Neural cell (in vitro differentiated cells): ENCODE measurements at regions not wholly inside any gene's neighbourhood (a gene's known extent, or its start where the extent isn't known, plus 50 kb on each side); places are given as distances from the start of the nearest gene placed in this dataset.

ENCODE experiments used
- H2AFZ ChIP-seq: fragments of 200-600, 300-800 bp; sonication (generic), shearing (Covaris generic); 2 replicates; pipeline ENCODE4 v1.6.0; 2014; ENCODE audit warnings: low read depth, mild to moderate bottlenecking, antibody characterized with exemption, low read length, moderate library complexity
- H3F3A ChIP-seq: fragments of 200-600 bp; shearing (Covaris generic); 2 replicates; pipeline ENCODE4 v1.6.1; 2016; ENCODE audit warnings: mild to moderate bottlenecking, moderate library complexity, mixed read lengths, antibody characterized with exemption, low read length; ENCODE audit not compliant: insufficient read depth, poor library complexity, severe bottlenecking
- H3K27ac ChIP-seq: fragments of 200-600, 300-800 bp; sonication (generic), shearing (Covaris generic); 2 replicates; pipeline ENCODE4 v1.5.1; 2014; ENCODE audit warnings: mild to moderate bottlenecking, low read length, moderate library complexity
- H3K27me3 ChIP-seq: fragments of 300-800, 200-600 bp; sonication (generic), shearing (Covaris generic); 2 replicates; pipeline ENCODE4 v1.6.0; 2014; ENCODE audit warnings: mild to moderate bottlenecking, low read depth, low read length, moderate library complexity; ENCODE audit not compliant: insufficient read depth
- H3K36me3 ChIP-seq: fragments of 300-800, 200-600 bp; sonication (generic), shearing (Covaris generic); 2 replicates; pipeline ENCODE4 v1.5.1; 2014; ENCODE audit warnings: mild to moderate bottlenecking, antibody characterized with exemption, low read length, moderate library complexity; ENCODE audit not compliant: insufficient read depth
- H3K4me2 ChIP-seq: fragments of 300-800, 200-600 bp; sonication (generic), shearing (Covaris generic); 2 replicates; pipeline ENCODE4 v1.6.0; 2014; ENCODE audit warnings: mild to moderate bottlenecking, low read length
- H3K4me3 ChIP-seq: fragments of 300-800, 200-600 bp; sonication (generic), shearing (Covaris generic); 2 replicates; pipeline ENCODE4 v1.5.1; 2014; ENCODE audit warnings: mild to moderate bottlenecking, low read length, moderate library complexity
- H3K79me2 ChIP-seq: fragments of 200-600 bp; shearing (Covaris generic); replicated peaks from 2 replicates; pipeline ENCODE4 v1.6.0; 2014; ENCODE audit warnings: mild to moderate bottlenecking, low read length, moderate library complexity; ENCODE audit not compliant: insufficient read depth
- H3K9ac ChIP-seq: fragments of 300-800, 200-600 bp; sonication (generic), shearing (Covaris generic); 2 replicates; pipeline ENCODE4 v1.6.1; 2016; ENCODE audit warnings: mild to moderate bottlenecking, low read length, mixed read lengths
- H3K9me2 ChIP-seq: fragments of 200-600 bp; shearing (Covaris generic); 2 replicates; pipeline ENCODE4 v1.6.1; 2016; ENCODE audit warnings: mild to moderate bottlenecking, low read length, mixed read lengths; ENCODE audit not compliant: insufficient read depth
- H3K9me3 ChIP-seq: fragments of 200-600, 300-800 bp; sonication (generic), shearing (Covaris generic); 2 replicates; pipeline ENCODE4 v1.6.1; 2016; ENCODE audit warnings: mild to moderate bottlenecking, mixed run types, low read length, moderate library complexity, mixed read lengths
- H4K20me1 ChIP-seq: fragments of 200-600 bp; shearing (Covaris generic); 2 replicates; pipeline ENCODE4 v1.6.1; 2016; ENCODE audit warnings: mild to moderate bottlenecking, mixed run types; ENCODE audit not compliant: insufficient read depth
- CTCF ChIP-seq: fragments of 450-650 bp; IDR thresholded peaks from 2 replicates; pipeline ENCODE4 v1.5.1; 2014; ENCODE audit warnings: antibody characterized with exemption, mild to moderate bottlenecking, moderate library complexity; ENCODE audit not compliant: poor library complexity, severe bottlenecking
- EP300 ChIP-seq: fragments of 450-650 bp; conservative IDR thresholded peaks from 2 replicates; pipeline ENCODE4 v1.6.1; 2014; ENCODE audit warnings: antibody characterized with exemption, mild to moderate bottlenecking, moderate library complexity; ENCODE audit not compliant: poor library complexity, severe bottlenecking
- EZH2 ChIP-seq: fragments of 200-600, 300-800 bp; shearing (Covaris generic), sonication (generic); IDR thresholded peaks from 2 replicates; pipeline ENCODE4 v1.6.1; 2014; ENCODE audit warnings: antibody characterized with exemption, low read length, borderline replicate concordance, mild to moderate bottlenecking; ENCODE audit not compliant: insufficient read depth, poor library complexity, severe bottlenecking
- MXI1 ChIP-seq: fragments of 450-650 bp; conservative IDR thresholded peaks from 2 replicates; pipeline ENCODE4 v1.6.1; 2014; ENCODE audit warnings: antibody characterized with exemption, mild to moderate bottlenecking; ENCODE audit not compliant: poor library complexity, severe bottlenecking
- POLR2AphosphoS5 ChIP-seq: IDR thresholded peaks from 2 replicates; pipeline ENCODE4 v1.6.1; 2012
- RAD21 ChIP-seq: fragments of 450-650 bp; conservative IDR thresholded peaks from 2 replicates; pipeline ENCODE4 v1.6.1; 2014; ENCODE audit warnings: antibody characterized with exemption, mild to moderate bottlenecking, moderate library complexity
- REST ChIP-seq: IDR thresholded peaks from 2 replicates; pipeline ENCODE4 v1.6.1; 2012; ENCODE audit warnings: borderline replicate concordance
- SMC3 ChIP-seq: fragments of 450-650 bp; conservative IDR thresholded peaks from 2 replicates; pipeline ENCODE4 v1.6.1; 2014; ENCODE audit warnings: antibody characterized with exemption, mild to moderate bottlenecking, moderate library complexity; ENCODE audit not compliant: poor library complexity
- TAF1 ChIP-seq: IDR thresholded peaks from 2 replicates; pipeline ENCODE4 v1.6.1; 2012; ENCODE audit warnings: low read depth

GRCh38 chr13:44153496-44153895 is 220.1 kb upstream of the SERP2 start:
- Histone ChIP-seq H4K20me1 (no peaks in the 10 kb centered on the region), H3K36me3 (no peaks in the 10 kb centered on the region), H3K4me2 (no peak overlapping the region), H3F3A (no peaks in the 10 kb centered on the region), H3K4me3 (no peak overlapping the region), H2AFZ (no peak overlapping the region), H3K27ac (no peak overlapping the region), H3K9ac (no peak overlapping the region), H3K27me3 (no peaks in the 10 kb centered on the region), H3K79me2 (no peaks in the 10 kb centered on the region), H3K9me2 (no peaks in the 10 kb centered on the region), H3K9me3 (no peaks in the 10 kb centered on the region)
- TF ChIP-seq TAF1 (no peak), EZH2 (no peak), REST (no peak), SMC3 (no peak), POLR2AphosphoS5 (no peak), CTCF (no peak), MXI1 (no peak), EP300 (no peak), RAD21 (no peak)

- Histone ChIP-seq H2AFZ (no peak overlapping the region), H3K36me3 (no peaks in the 10 kb centered on the region), H3K9me2 (no peaks in the 10 kb centered on the region), H3K4me2 (no peak overlapping the region), H3K9me3 (no peaks in the 10 kb centered on the region), H3K79me2 (no peaks in the 10 kb centered on the region), H3K4me3 (no peak overlapping the region), H3F3A (no peaks in the 10 kb centered on the region), H3K27me3 (no peaks in the 10 kb centered on the region), H3K9ac (no peak overlapping the region), H3K27ac (no peak overlapping the region), H4K20me1 (no peaks in the 10 kb centered on the region)
- TF ChIP-seq REST (no peak), POLR2AphosphoS5 (no peak), EP300 (no peak), TAF1 (no peak), RAD21 (no peak), CTCF (no peak), EZH2 (no peak), MXI1 (no peak), SMC3 (no peak)
Measured at GRCh38 chr13:44155422-44156293, 218.0 kb upstream of the SERP2 start.
